ENCODE measurements at regions not wholly inside any gene's neighbourhood (a gene's known extent, or its start where the extent isn't known, plus 50 kb on each side); places are given as distances from the start of the nearest gene placed in this dataset.

- TF ChIP-seq CTCF (IDR thresholded peaks at IDR 0.05; ENCODE audit: poor library complexity): no peak
- TF ChIP-seq EZH2phosphoT487 (IDR thresholded peaks at IDR 0.05; ENCODE audit: low read depth, severe bottlenecking, unreplicated experiment): no peak
- TF ChIP-seq EZH2 (IDR thresholded peaks at IDR 0.05; ENCODE audit: borderline replicate concordance): no peak
Measured at GRCh38 chr5:60177596-60177995, 284.1 kb upstream of the PDE4D start.
